H1 (cell line): ENCODE measurements at regions not wholly inside any gene's neighbourhood (a gene's known extent, or its start where the extent isn't known, plus 50 kb on each side); places are given as distances from the start of the nearest gene placed in this dataset.

Experiments used
- CBX8 ChIP-seq: fragments of 300-800, 300-1000 bp; sonication (generic); IDR thresholded peaks from 2 replicates; pipeline ENCODE4 v1.7.1; 2016; ENCODE audit warnings: low read depth, low read length, borderline replicate concordance
- CHD7 ChIP-seq: fragments of 300-600 bp; sonication (generic); IDR thresholded peaks from 2 replicates; pipeline ENCODE4 v1.7.1; 2012; ENCODE audit warnings: low read length, moderate library complexity, mild to moderate bottlenecking, inconsistent platforms; ENCODE audit not compliant: insufficient replicate concordance
- EGR1 ChIP-seq: IDR thresholded peaks from 2 replicates; pipeline ENCODE4 v1.6.1; 2011; ENCODE audit warnings: low read depth, low read length, borderline replicate concordance
- RFX5 ChIP-seq: IDR thresholded peaks from 2 replicates; pipeline ENCODE4 v1.6.1; 2011; ENCODE audit warnings: low read depth, low read length, improper control_type of control experiment, borderline replicate concordance
- SIX5 ChIP-seq: IDR thresholded peaks from 2 replicates; pipeline ENCODE4 v1.6.1; 2011; ENCODE audit warnings: mild to moderate bottlenecking, low read depth, low read length
- TBP ChIP-seq: IDR thresholded peaks from 2 replicates; pipeline ENCODE4 v1.6.1; 2011; ENCODE audit warnings: low read depth, low read length, improper control_type of control experiment
- ZNF274 ChIP-seq: IDR thresholded peaks from 2 replicates; pipeline ENCODE4 v1.7.0; 2012; ENCODE audit warnings: low read length, borderline replicate concordance; ENCODE audit errors: extremely low read depth

GRCh38 chr18:55064760-55065159 lies 105.5 kb upstream of the CCDC68 start (continued):
- TF ChIP-seq CHD7 (no peak), SIX5 (no peak), TBP (no peak), RFX5 (no peak), EGR1 (no peak), CBX8 (no peak), ZNF274 (no peak)
- TF ChIP-seq, all 59 proteins: peak for 0
